C4-2B (cell line): ENCODE measurements at regions not wholly inside any gene's neighbourhood (a gene's known extent, or its start where the extent isn't known, plus 50 kb on each side); places are given as distances from the start of the nearest gene placed in this dataset.

Source experiments
- CTCF ChIP-seq: fragments of 450-650 bp; conservative IDR thresholded peaks from 2 replicates; pipeline ENCODE4 v1.5.1; 2017; ENCODE audit warnings: mild to moderate bottlenecking
- ZFX ChIP-seq: fragments of 450-650 bp; IDR thresholded peaks from 2 replicates; pipeline ENCODE4 v1.6.1; 2017

GRCh38 chr5:19256036-19256435 lies 732.0 kb downstream of the CDH18 start:
- no peak for TF ChIP-seq CTCF
- no peak for TF ChIP-seq ZFX
